H1 (cell line): ENCODE measurements at regions not wholly inside any gene's neighbourhood (a gene's known extent, or its start where the extent isn't known, plus 50 kb on each side); places are given as distances from the start of the nearest gene placed in this dataset.

ENCODE experiments used
- CTCF ChIA-PET: fragments of 300-600 bp; sonication (Branson Sonifier 250); formaldehyde crosslinking; loops from one replicate; lab custom pipeline; 2021; ENCODE audit not compliant: partially characterized antibody; lab: Charles Lee
- POLR2A ChIA-PET: fragments of 300-600 bp; sonication (Branson Sonifier 250); formaldehyde crosslinking; loops from one replicate; lab custom pipeline; 2021; ENCODE audit warnings: inconsistent platforms; ENCODE audit not compliant: partially characterized antibody; lab: Charles Lee
- DNase-seq, 2 experiments: peaks; one replicate each; pipeline versions ENCODE4 v3.0.0 to v3.0.0-alpha.2; 2010 to 2022; ENCODE audit warnings: low spot score in 2 of 2, low read depth in 1 of 2, mixed read lengths in 1 of 2
- FAIRE-seq: peaks from 2 replicates; lab custom pipeline; 2011; peaks lifted over from hg19 to GRCh38; lab: Jason Lieb, UNC
- H2AFZ ChIP-seq: 2 replicates; pipeline ENCODE4 v1.8.1; 2012; ENCODE audit warnings: low read length, inconsistent platforms
- H2AK5ac ChIP-seq: 2 replicates; pipeline ENCODE4 v1.6.1; 2013; ENCODE audit warnings: low read depth, low read length
- H2BK120ac ChIP-seq: replicated peaks from 2 replicates; pipeline ENCODE3; 2013; ENCODE audit warnings: low read depth, low read length, inconsistent platforms
- H2BK12ac ChIP-seq: 2 replicates; pipeline ENCODE4 v1.6.1; 2013; ENCODE audit warnings: low read depth, low read length
- H2BK15ac ChIP-seq: 2 replicates; pipeline ENCODE4 v1.6.1; 2013; ENCODE audit warnings: low read length
- H2BK20ac ChIP-seq: 2 replicates; pipeline ENCODE4 v1.6.1; 2013; ENCODE audit warnings: low read length
- H2BK5ac ChIP-seq: 2 replicates; pipeline ENCODE4 v1.6.1; 2013; ENCODE audit warnings: low read depth, low read length
- H3K14ac ChIP-seq: 2 replicates; pipeline ENCODE4 v1.6.1; 2013; ENCODE audit warnings: inconsistent platforms; ENCODE audit not compliant: insufficient read length
- H3K18ac ChIP-seq: 2 replicates; pipeline ENCODE4 v1.6.1; 2013; ENCODE audit warnings: low read length; ENCODE audit errors: extremely low read depth
- H3K23ac ChIP-seq: 2 replicates; pipeline ENCODE4 v1.6.1; 2013; ENCODE audit warnings: inconsistent platforms; ENCODE audit not compliant: insufficient read length
- H3K23me2 ChIP-seq: 2 replicates; pipeline ENCODE4 v1.6.1; 2013; ENCODE audit warnings: low read depth, low read length
- H3K27ac ChIP-seq: 2 replicates; pipeline ENCODE4 v1.6.1; 2011; ENCODE audit warnings: low read depth, low read length, inconsistent platforms
- H3K27me3 ChIP-seq, 4 experiments: replicated peaks in 1 of 4; 1 replicate in 1 of 4; 2 replicates in 3 of 4; pipeline versions ENCODE4 v1.6.1 to v1.8.1; 2011 to 2013; ENCODE audit warnings: low read length in 3 of 4, mild to moderate bottlenecking in 3 of 4, inconsistent platforms in 2 of 4, mixed read lengths in 2 of 4, moderate library complexity in 1 of 4; ENCODE audit not compliant: control insufficient read depth in 3 of 4, insufficient read depth in 3 of 4; ENCODE audit errors: extremely low read depth in 1 of 4
- H3K36me3 ChIP-seq, 4 experiments: 2 replicates each; pipeline versions ENCODE4 v1.6.1 to v1.8.1; 2011 to 2013; ENCODE audit warnings: mild to moderate bottlenecking in 4 of 4, low read length in 3 of 4, moderate library complexity in 2 of 4, control low read depth in 1 of 4, inconsistent platforms in 1 of 4; ENCODE audit not compliant: insufficient read depth in 4 of 4, control insufficient read depth in 2 of 4
- H3K4ac ChIP-seq: replicated peaks from 2 replicates; pipeline ENCODE3; 2013; ENCODE audit warnings: low read length, low read depth, mixed read lengths, inconsistent platforms; ENCODE audit not compliant: insufficient read length
- H3K4me1 ChIP-seq, 4 experiments: replicated peaks in 1 of 4; 1 replicate in 1 of 4; 2 replicates in 3 of 4; pipeline versions ENCODE4 v1.6.1 to v1.8.1; 2011 to 2013; ENCODE audit warnings: low read length in 3 of 4, inconsistent platforms in 2 of 4, mixed read lengths in 1 of 4; ENCODE audit not compliant: insufficient read depth in 4 of 4, control insufficient read depth in 3 of 4
- H3K4me2 ChIP-seq, 2 experiments: 2 replicates each; pipeline versions ENCODE4 v1.6.1 to v1.8.1; 2011 to 2013; ENCODE audit warnings: low read depth in 2 of 2, low read length in 2 of 2, control low read depth in 1 of 2, inconsistent platforms in 1 of 2, mild to moderate bottlenecking in 1 of 2; ENCODE audit not compliant: insufficient read depth in 1 of 2
- H3K4me3 ChIP-seq, 4 experiments: fragments of 200-600, 300-600 bp in 1 of 4; sonication (generic), shearing (Covaris generic), sonication (Bioruptor Twin) in 1 of 4; 2 replicates each; pipeline versions ENCODE4 v1.5.1 to v1.8.1; 2011 to 2016; ENCODE audit warnings: low read length in 4 of 4, low read depth in 3 of 4, control low read depth in 2 of 4, inconsistent platforms in 2 of 4, mild to moderate bottlenecking in 2 of 4, mixed read lengths in 1 of 4, moderate library complexity in 1 of 4; ENCODE audit not compliant: insufficient read depth in 2 of 4; ENCODE audit errors: extremely low read depth in 1 of 4
- H3K56ac ChIP-seq: replicated peaks from 2 replicates; pipeline ENCODE3; 2013; ENCODE audit warnings: low read depth, mild to moderate bottlenecking, mixed read lengths, low read length, inconsistent platforms; ENCODE audit not compliant: insufficient read length
- H3K79me1 ChIP-seq: 2 replicates; pipeline ENCODE4 v1.6.1; 2013; ENCODE audit warnings: low read depth, low read length, control low read depth
- H3K79me2 ChIP-seq, 2 experiments: 2 replicates each; pipeline versions ENCODE4 v1.6.1 to v1.8.1; 2012 to 2013; ENCODE audit warnings: low read length in 2 of 2, mild to moderate bottlenecking in 2 of 2, inconsistent platforms in 1 of 2; ENCODE audit not compliant: insufficient read depth in 2 of 2, control insufficient read depth in 1 of 2
- H3K9ac ChIP-seq, 4 experiments: replicated peaks in 1 of 4; 1 replicate in 1 of 4; 2 replicates in 3 of 4; pipeline versions ENCODE4 v1.6.1 to v1.8.1; 2011 to 2013; ENCODE audit warnings: low read depth in 3 of 4, low read length in 3 of 4, control low read depth in 2 of 4, mild to moderate bottlenecking in 2 of 4, moderate library complexity in 2 of 4, inconsistent platforms in 1 of 4; ENCODE audit errors: extremely low read depth in 1 of 4
- H3K9me3 ChIP-seq, 2 experiments: 2 replicates each; pipeline versions ENCODE4 v1.6.1 to v1.8.1; 2012 to 2013; ENCODE audit warnings: mild to moderate bottlenecking in 2 of 2, moderate library complexity in 2 of 2, control low read depth in 1 of 2, inconsistent platforms in 1 of 2, low read depth in 1 of 2, low read length in 1 of 2, mixed read lengths in 1 of 2; ENCODE audit not compliant: insufficient read depth in 2 of 2
- H4K20me1 ChIP-seq, 2 experiments: replicated peaks in 1 of 2; 2 replicates each; pipeline versions ENCODE3 to v1.8.1; 2011 to 2013; ENCODE audit warnings: inconsistent platforms in 2 of 2, low read length in 2 of 2, mild to moderate bottlenecking in 1 of 2; ENCODE audit not compliant: insufficient read depth in 2 of 2, control insufficient read depth in 1 of 2
- H4K5ac ChIP-seq: 2 replicates; pipeline ENCODE4 v1.6.1; 2013; ENCODE audit warnings: low read length, low read depth, mixed read lengths, inconsistent platforms; ENCODE audit not compliant: insufficient read length
- H4K8ac ChIP-seq: 2 replicates; pipeline ENCODE4 v1.8.0; 2013; ENCODE audit warnings: mild to moderate bottlenecking, moderate library complexity, low read length, inconsistent platforms; ENCODE audit not compliant: insufficient read depth; ENCODE audit errors: extremely low read depth
- H4K91ac ChIP-seq: replicated peaks from 2 replicates; pipeline ENCODE3; 2013; ENCODE audit warnings: low read length, mixed read lengths, inconsistent platforms; ENCODE audit not compliant: insufficient read length
- TBP ChIP-seq: IDR thresholded peaks from 2 replicates; pipeline ENCODE4 v1.6.1; 2011; ENCODE audit warnings: low read depth, low read length, improper control_type of control experiment
- WGBS, 2 experiments: shearing (Covaris generic) in 1 of 2; methylation state at CpG; one replicate each; pipeline versions ENCODE4 v1.1.6 to v1.1.7; 2013 to 2015; ENCODE audit warnings: low lambda C conversion rate in 2 of 2, mixed read lengths in 2 of 2, inconsistent platforms in 1 of 2, low coverage in 1 of 2, missing lambda C conversion rate in 1 of 2; ENCODE audit not compliant: insufficient replicate concordance in 2 of 2, insufficient coverage in 1 of 2, insufficient read length in 1 of 2; ENCODE audit errors: extremely low coverage in 1 of 2, missing lambda C conversion rate in 1 of 2; 5-methylcytosine and 5-hydroxymethylcytosine counted together

- Histone ChIP-seq H4K5ac (no peak overlapping the region), H3K27me3 (no peaks in the 10 kb centered on the region), H2BK120ac (no peak overlapping the region), H4K91ac (no peak overlapping the region), H2AK5ac (no peak overlapping the region), H3K4ac (no peak overlapping the region), H3K9me3 (peaks cover 0 to 5% of the 10 kb centered on the region in 2 experiments; a peak in 1 of 4 replicates), H3K36me3 (no peaks in the 10 kb centered on the region), H3K14ac (no peak overlapping the region), H3K56ac (no peak overlapping the region), H3K4me1 (peaks cover 0 to 4% (median 2%) of the 10 kb centered on the region in 4 experiments; a peak in 3 of 7 replicates), H3K4me3 (no peak overlapping the region), H3K79me1 (no peaks in the 10 kb centered on the region), H2BK5ac (no peak overlapping the region), H2BK15ac (no peak overlapping the region), H2BK12ac (peak overlapping the region; percentile 35; the same call in 1 of the 2 replicates), H3K27ac (no peak overlapping the region), H3K23ac (no peak overlapping the region), H3K23me2 (no peaks in the 10 kb centered on the region), H4K8ac (no peak overlapping the region), H2AFZ (peak overlapping the region; percentile 90), H3K9ac (no peak overlapping the region), H4K20me1 (no peaks in the 10 kb centered on the region), H2BK20ac (no peak overlapping the region), H3K79me2 (no peaks in the 10 kb centered on the region; a peak in 1 of 4 replicates), H3K4me2 (no peak overlapping the region; a peak in 2 of 4 replicates), H3K18ac (no peak overlapping the region; the same call in 1 of the 2 replicates)
- no peak for TF ChIP-seq TBP
- peak; percentile 42 for FAIRE-seq
- peak; percentile 15 to 46 for DNase-seq
- ChIA-PET POLR2A (no interaction called here), CTCF (no interaction called here)
- WGBS, 2 experiments, result 66% methylated on average over 14 of the region's 14 CpGs; no CpG with 5 or more reads in 1 of the 2 experiments
Measured at GRCh38 chr5:54646356-54647101, 129.0 kb downstream of the SNX18 start.
